SHP77 (cell line): ENCODE measurements at regions not wholly inside any gene's neighbourhood (a gene's known extent, or its start where the extent isn't known, plus 50 kb on each side); places are given as distances from the start of the nearest gene placed in this dataset.
"Not testable (repeated sequence)": the region's sequence is repeated elsewhere in the genome, so short reads cannot be mapped to it uniquely, and the experiment has no call there.

ENCODE experiments used
- DNase-seq, 2 experiments: peaks; one replicate each; lab custom pipeline; 2025; lab: John Stamatoyannopoulos, UW

DNA sequence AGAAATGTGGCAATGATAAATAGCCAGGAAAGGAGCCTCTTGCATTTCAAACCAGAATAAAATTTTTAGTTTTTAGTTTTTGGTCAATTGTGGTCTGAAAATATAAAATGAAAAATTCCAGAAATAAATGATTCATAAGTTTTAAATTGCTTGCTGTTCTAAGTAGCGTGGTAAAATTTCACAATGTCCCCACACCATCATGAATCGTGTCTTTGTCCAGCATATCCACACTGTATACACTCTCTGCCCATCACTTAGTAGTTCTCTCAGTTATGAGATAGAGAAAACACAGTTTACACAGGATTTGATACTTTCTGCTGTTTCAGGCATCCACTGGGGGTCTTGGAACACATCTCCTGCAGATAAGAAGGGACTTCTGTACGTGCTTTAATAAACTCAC lies 783.9 kb downstream of the TSN start:
- no peak for DNase-seq

- DNase-seq: no peak
Observed at GRCh38 chr2:122539920-122540319, 784.5 kb downstream of the TSN start.

- no peak for DNase-seq
Observed at GRCh38 chr2:122542236-122542635, 786.8 kb downstream of the TSN start.

- DNase-seq: no peak
Observed at GRCh38 chr2:122542646-122543045, 787.2 kb downstream of the TSN start.

GRCh38 chr2:122543815-122544214 lies 788.4 kb downstream of the TSN start:
- no peak for DNase-seq

DNA sequence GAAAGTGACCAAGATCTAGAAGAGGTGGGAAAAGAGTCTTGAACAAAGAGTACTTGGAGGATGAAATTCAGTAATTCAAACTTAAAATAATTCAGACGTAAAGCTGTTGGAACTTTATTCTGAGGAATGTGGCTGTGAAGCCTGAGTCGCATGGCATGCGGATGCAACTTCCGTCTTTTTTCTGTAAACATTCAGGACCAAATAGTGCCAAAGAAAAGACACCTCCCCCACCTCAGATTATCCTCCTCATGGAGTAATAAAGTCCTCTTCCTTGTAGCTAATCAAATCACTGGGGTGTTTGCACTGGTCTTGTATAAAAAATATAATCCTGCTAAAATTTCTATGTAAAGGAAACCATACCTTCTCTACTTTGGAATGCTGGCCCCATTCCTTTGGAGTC lies 790.4 kb downstream of the TSN start:
- no peak for DNase-seq

DNA sequence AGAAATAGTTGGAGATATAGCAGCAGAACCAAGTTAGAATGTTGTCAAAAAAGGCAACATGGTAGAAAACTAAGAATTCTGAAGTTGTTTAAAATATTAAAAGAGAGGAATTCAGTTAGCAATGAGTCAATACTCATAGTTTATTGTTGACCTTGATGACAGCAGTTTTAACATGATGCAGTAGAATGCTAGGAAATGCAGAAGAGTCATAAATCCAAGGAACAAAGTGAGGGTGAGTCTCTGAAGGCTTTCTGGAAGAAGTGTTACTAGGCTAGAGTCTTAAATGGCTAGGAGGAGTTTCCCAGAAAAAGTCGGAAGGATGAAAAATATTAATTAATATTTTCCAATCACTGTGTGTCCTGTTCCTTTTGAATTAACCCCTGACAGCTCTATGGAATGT lies 807.3 kb downstream of the TSN start:
- no peak for DNase-seq

DNA sequence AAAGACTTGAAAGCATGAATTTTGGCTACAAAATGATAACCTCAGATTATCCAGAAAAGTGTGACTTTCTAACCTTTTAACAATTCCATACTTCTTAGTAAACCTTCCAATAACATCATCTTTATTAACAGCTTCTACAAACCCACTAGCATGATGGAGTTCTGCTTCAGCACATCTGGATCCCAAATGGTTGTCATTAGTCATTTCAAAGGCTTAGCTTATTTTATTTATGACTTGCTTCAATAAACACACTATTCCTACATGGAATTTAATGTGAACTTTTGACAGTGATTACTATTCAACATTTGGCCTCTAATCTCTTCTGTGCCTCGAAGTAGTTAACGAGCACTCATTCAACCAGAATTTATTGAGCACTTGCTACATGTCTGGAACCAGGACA lies 808.3 kb downstream of the TSN start:
- DNase-seq: no peak

DNA sequence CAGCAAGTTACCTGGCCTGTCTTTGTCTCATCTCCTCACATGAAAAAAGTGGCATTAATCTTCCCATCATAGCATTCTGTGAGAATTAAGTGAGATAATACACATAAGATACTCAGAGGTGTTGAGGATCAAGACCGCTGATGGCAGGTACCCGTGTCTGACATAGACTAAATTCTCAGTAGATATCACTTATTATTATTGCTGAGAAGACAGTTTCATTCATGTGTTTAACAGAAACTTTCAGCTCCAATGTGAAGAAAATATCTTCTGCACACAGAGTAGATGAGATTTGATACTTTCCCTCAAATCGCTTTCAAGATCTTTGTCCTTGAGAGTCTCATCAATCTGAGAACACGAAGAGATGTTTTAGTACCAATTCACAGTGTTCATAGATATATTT lies 809.4 kb downstream of the TSN start:
- DNase-seq: no peak

GRCh38 chr2:122565364-122565763 lies 809.9 kb downstream of the TSN start:
- no peak for DNase-seq

DNA sequence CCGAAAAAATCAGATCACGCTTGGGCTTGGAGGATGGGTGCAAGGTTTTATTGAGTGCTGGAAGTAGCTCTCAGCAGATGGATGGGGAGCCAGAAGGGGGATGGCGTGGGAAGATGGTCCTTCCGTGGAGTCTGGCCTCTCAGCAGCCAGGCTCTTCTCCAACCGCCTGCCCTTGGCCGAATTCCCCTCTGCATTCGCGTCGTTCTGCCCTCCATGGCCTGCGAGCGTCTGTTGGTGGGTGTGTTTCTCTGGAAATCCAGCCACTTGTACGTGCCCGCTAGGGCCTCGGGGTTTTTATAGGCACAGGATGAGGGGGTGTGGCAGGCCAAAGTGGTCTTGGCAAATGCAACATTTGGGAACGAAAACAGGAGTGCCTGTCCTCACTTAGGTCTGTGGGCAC lies 815.2 kb downstream of the TSN start:
- no peak for DNase-seq

- DNase-seq: not testable (repeated sequence)
Observed at GRCh38 chr2:122571471-122571870, 816.0 kb downstream of the TSN start.

- no peak for DNase-seq
Observed at GRCh38 chr2:122575076-122575475, 819.6 kb downstream of the TSN start.

DNA sequence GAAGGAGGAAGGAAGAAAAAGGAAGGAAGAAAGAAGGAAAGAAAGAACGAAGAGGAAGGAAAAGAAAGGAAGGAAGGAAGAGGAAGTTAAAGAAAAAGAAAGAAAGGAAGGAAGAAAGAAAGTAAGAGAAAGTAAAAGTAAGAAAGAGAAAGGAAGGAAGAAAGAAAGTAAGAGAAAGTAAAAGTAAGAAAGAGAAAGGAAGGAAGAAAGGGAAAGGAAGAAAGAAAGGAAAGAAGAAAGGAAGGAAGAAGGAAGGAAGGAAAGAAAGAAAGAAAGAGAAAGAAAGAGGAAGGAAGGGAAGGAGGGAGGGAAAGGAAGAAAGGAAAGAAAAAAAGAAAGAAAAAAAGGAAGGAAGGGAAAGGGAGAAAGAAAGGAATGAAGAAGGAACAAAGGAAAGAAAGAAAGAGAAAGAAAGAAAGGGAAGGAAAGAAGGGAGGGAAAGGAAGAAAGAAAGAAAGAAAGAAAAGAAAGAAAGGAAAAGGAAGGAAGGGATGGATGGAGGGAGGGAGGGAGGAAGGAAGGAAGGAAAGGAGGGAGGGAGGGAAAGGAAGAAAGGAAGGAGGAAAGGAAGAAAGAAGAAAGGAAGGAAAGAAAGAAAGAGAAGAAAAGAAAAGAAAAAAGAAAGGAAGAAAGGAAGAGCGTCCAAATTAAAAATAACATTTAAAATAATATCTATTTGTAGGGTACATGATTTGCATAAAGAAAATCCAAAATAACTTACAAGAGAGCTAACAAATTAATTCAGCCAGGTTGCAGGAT lies 827.9 kb downstream of the TSN start:
- DNase-seq: no peak

- DNase-seq: no peak
Observed at GRCh38 chr2:122590524-122590923, 835.1 kb downstream of the TSN start.

- no peak for DNase-seq
Observed at GRCh38 chr2:122595065-122595464, 839.6 kb downstream of the TSN start.

DNA sequence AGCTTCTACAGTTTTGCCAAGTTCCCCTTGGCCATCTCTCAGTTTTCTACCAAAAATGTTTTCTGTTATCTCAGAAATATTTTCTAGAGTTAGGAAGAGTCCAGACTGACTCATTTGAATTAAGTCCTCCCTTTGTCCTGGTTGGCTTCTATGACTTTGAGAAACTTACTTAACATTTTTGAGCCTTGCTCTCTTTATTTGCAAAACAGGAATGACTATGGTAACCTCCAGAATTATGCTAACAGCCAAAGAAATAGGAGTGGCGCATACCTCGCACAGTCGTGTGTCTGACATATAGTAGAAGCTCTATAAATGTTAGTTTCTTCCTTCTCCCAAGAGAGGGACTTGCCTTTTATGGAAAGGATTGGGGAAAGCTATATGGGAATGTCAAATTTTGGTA lies 841.1 kb downstream of the TSN start:
- no peak for DNase-seq

DNA sequence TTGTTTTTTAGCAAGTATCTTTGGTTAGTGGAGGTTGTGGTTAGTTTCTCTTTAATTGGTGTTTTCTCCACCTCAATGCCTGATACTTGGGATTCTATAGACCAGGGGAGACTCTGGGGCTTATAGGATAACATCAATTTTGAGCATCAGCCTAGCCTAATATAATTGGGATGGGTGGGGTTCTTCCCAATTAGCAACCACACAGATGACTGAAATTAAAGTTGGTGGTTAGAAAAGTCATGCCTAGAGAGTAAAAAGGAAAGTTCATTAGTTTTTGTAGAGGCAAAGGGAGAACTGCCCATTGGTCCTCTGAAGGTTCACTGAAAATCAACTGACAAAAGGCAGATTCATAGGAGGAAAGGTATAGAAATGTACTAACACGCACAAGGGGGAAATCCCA lies 843.3 kb downstream of the TSN start:
- no peak for DNase-seq

GRCh38 chr2:122610948-122611609 lies 855.6 kb downstream of the TSN start:
- DNase-seq: no peak

- DNase-seq: no peak
Observed at GRCh38 chr2:122622934-122623333, 867.5 kb downstream of the TSN start.

- no peak for DNase-seq
Observed at GRCh38 chr2:122627388-122627787, 871.9 kb downstream of the TSN start.

DNA sequence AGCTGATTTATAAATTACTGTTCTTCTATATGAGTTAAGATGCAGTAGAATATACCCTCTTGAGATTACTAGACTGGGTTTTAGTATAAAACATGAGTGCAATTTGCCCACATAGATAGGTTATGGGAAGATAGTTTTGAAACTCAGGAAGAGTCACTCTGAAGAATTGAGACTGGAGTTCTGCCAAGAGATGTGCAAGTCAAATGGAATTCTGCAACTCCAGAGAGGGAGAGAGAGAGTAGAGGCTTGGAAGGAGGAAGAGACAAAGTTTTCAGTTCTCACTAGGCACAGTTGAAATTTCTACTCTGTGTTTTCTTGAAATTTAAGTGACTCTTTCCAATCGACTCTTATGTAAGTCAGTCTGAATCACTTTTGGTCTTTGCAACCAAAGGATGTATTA lies 878.8 kb downstream of the TSN start:
- no peak for DNase-seq

- DNase-seq: no peak
Observed at GRCh38 chr2:122634920-122635319, 879.5 kb downstream of the TSN start.

- no peak for DNase-seq
Observed at GRCh38 chr2:122635686-122636085, 880.2 kb downstream of the TSN start.
